ENCODE measurements at regions not wholly inside any gene's neighbourhood (a gene's known extent, or its start where the extent isn't known, plus 50 kb on each side); places are given as distances from the start of the nearest gene placed in this dataset.

DNA sequence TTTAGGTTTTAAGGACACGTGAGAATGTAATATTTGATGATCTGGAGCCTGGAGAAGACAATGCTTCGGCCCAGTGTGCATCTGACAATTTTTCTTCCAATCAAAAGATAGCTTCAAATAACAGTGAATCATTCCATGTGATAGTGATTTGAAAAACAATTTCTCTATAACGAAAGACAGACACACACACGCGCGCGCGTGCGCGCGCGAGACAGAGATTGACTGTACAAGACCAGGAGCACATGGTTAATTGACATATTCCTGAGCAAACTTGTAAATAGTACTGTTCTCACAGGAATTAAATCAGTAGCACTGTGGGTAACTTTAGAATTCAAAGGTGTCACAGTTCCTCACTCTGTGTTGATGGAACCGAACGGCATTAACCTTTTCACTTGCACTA lies 287.5 kb upstream of the LMO3 start:
- Histone ChIP-seq H4K5ac (ENCODE audit: low read length) (no peak overlapping the region), H2BK15ac (replicated peaks; ENCODE audit: low read depth) (no peak overlapping the region), H3K79me1 (ENCODE audit: low read length) (no peaks in the 10 kb centered on the region), H3K4ac (ENCODE audit: low read depth, low read length) (no peak overlapping the region), H2BK5ac (ENCODE audit: low read length) (no peak overlapping the region), H3K4me2 (ENCODE audit: low read length) (no peak overlapping the region), H3K9ac (ENCODE audit: low read length) (no peak overlapping the region), H2AK5ac (ENCODE audit: low read length) (no peak overlapping the region), H3K27ac (ENCODE audit: low read depth, low read length) (no peak overlapping the region), H4K8ac (ENCODE audit: low read depth, low read length) (no peak overlapping the region), H3K27me3 (ENCODE audit: insufficient read depth, low read length, poor library complexity) (no peaks in the 10 kb centered on the region), H3K4me1 (ENCODE audit: control insufficient read depth, low read depth, low read length) (no peaks in the 10 kb centered on the region), H3K56ac (ENCODE audit: low read length) (no peak overlapping the region), H3K23ac (ENCODE audit: low read length) (no peak overlapping the region), H3K79me2 (ENCODE audit: control insufficient read depth, insufficient read depth, low read length) (no peaks in the 10 kb centered on the region), H2BK120ac (ENCODE audit: low read depth, low read length) (no peak overlapping the region), H3K4me3 (ENCODE audit: low read length) (no peak overlapping the region), H3K18ac (ENCODE audit: low read length) (no peak overlapping the region), H3K36me3 (ENCODE audit: control insufficient read depth, insufficient read depth, low read length) (no peaks in the 10 kb centered on the region)
- no CpG with 5 or more reads among the region's 14 CpGs for WGBS (ENCODE audit: extremely low coverage, insufficient coverage, low lambda C conversion rate)
- no peak for DNase-seq

DNA sequence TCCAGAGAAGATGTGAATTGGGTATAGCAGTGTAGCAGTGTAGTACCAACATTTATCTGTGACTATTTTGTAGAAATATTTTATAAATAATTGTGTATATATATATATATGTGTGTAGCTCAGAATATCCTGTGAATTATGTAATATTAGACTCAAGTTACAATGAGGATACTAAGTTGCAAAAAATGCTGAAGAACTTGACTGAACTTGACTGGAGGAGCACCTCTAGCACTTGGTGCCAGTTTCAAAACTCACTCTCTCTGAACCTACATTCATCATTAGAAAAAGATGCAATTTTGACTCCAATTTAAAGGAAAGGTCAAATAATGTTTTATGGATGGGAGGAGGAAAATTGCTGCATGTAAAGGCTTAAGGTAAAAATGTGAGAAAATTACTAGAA lies 285.7 kb upstream of the LMO3 start:
- H3K79me1 ChIP-seq (ENCODE audit: low read length): no peaks in the 10 kb centered on the region
- no peak overlapping the region for H4K5ac ChIP-seq (ENCODE audit: low read length)
- H3K56ac ChIP-seq (ENCODE audit: low read length): no peak overlapping the region
- H3K27me3 ChIP-seq (ENCODE audit: insufficient read depth, low read length, poor library complexity): no peaks in the 10 kb centered on the region
- H3K4ac ChIP-seq (ENCODE audit: low read depth, low read length): no peak overlapping the region
- H3K4me2 ChIP-seq (ENCODE audit: low read length): no peak overlapping the region
- H3K18ac ChIP-seq (ENCODE audit: low read length): no peak overlapping the region
- H3K27ac ChIP-seq (ENCODE audit: low read depth, low read length): no peak overlapping the region
- H2BK5ac ChIP-seq (ENCODE audit: low read length): no peak overlapping the region
- H3K36me3 ChIP-seq (ENCODE audit: control insufficient read depth, insufficient read depth, low read length): no peaks in the 10 kb centered on the region
- H2BK15ac ChIP-seq (replicated peaks; ENCODE audit: low read depth): no peak overlapping the region
- H3K4me1 ChIP-seq (ENCODE audit: control insufficient read depth, low read depth, low read length): no peaks in the 10 kb centered on the region
- no peak overlapping the region for H2AK5ac ChIP-seq (ENCODE audit: low read length)
- no peaks in the 10 kb centered on the region for H3K79me2 ChIP-seq (ENCODE audit: control insufficient read depth, insufficient read depth, low read length)
- no peak overlapping the region for H2BK120ac ChIP-seq (ENCODE audit: low read depth, low read length)
- no peak overlapping the region for H4K8ac ChIP-seq (ENCODE audit: low read depth, low read length)
- no peak overlapping the region for H3K23ac ChIP-seq (ENCODE audit: low read length)
- H3K4me3 ChIP-seq (ENCODE audit: low read length): no peak overlapping the region
- H3K9ac ChIP-seq (ENCODE audit: low read length): no peak overlapping the region
- DNase-seq: no peak

DNA sequence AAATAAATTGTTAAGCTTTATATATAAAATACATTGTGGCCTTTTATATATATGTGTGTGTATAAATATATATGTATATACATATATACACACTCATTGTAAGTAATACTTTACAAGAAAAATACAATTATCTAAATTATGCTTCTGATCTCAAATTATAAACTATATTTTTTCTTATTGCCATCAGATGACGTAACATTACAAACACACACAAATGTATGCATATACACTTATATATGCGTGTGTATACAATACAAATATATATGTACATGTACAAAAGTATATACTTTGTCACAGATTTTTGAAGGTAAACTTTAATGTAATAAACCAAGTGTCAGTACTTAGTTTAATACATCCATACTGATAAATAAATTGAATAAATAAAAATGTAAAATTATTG lies 278.9 kb upstream of the LMO3 start:
- Histone ChIP-seq H3K4me1 (ENCODE audit: control insufficient read depth, low read depth, low read length) (no peaks in the 10 kb centered on the region), H2BK5ac (ENCODE audit: low read length) (no peak overlapping the region), H3K27me3 (ENCODE audit: insufficient read depth, low read length, poor library complexity) (no peaks in the 10 kb centered on the region), H3K23ac (ENCODE audit: low read length) (no peak overlapping the region), H4K5ac (ENCODE audit: low read length) (no peak overlapping the region), H4K8ac (ENCODE audit: low read depth, low read length) (no peak overlapping the region), H3K4ac (ENCODE audit: low read depth, low read length) (no peak overlapping the region), H3K79me2 (ENCODE audit: control insufficient read depth, insufficient read depth, low read length) (no peaks in the 10 kb centered on the region), H2BK15ac (replicated peaks; ENCODE audit: low read depth) (no peak overlapping the region), H3K79me1 (ENCODE audit: low read length) (no peaks in the 10 kb centered on the region), H3K4me3 (ENCODE audit: low read length) (no peak overlapping the region), H3K9ac (ENCODE audit: low read length) (no peak overlapping the region), H2BK120ac (ENCODE audit: low read depth, low read length) (no peak overlapping the region), H3K4me2 (ENCODE audit: low read length) (no peak overlapping the region), H3K56ac (ENCODE audit: low read length) (no peak overlapping the region), H3K18ac (ENCODE audit: low read length) (no peak overlapping the region), H3K36me3 (ENCODE audit: control insufficient read depth, insufficient read depth, low read length) (no peaks in the 10 kb centered on the region), H2AK5ac (ENCODE audit: low read length) (no peak overlapping the region), H3K27ac (ENCODE audit: low read depth, low read length) (no peak overlapping the region)
- no peak for DNase-seq
- no CpG with 5 or more reads among the region's 2 CpGs for WGBS (ENCODE audit: extremely low coverage, insufficient coverage, low lambda C conversion rate)

DNA sequence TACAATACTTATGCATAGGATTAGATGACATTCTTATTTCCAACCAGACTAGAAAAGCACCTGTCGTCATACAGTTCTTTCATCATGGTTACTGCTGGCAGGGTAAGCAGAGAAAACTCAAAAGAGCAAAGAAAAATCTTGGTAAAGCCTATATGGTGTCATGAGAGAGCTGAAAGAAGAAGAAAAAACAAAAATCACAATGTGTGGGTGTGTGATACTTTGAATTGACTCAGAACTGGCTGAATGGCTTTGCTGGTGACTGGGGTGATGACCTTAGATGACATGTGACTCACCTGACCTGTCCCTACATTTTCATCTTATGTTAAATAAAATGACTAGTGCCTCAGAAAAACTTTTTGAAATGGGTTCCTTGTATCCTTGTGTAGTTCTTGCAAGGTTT lies 278.1 kb upstream of the LMO3 start:
- H3K79me2 ChIP-seq (ENCODE audit: control insufficient read depth, insufficient read depth, low read length): no peaks in the 10 kb centered on the region
- no peak overlapping the region for H3K4ac ChIP-seq (ENCODE audit: low read depth, low read length)
- H3K56ac ChIP-seq (ENCODE audit: low read length): no peak overlapping the region
- H2BK120ac ChIP-seq (ENCODE audit: low read depth, low read length): no peak overlapping the region
- no CpG with 5 or more reads among the region's 1 CpG for WGBS (ENCODE audit: extremely low coverage, insufficient coverage, low lambda C conversion rate)
- H3K27me3 ChIP-seq (ENCODE audit: insufficient read depth, low read length, poor library complexity): no peaks in the 10 kb centered on the region
- H3K4me3 ChIP-seq (ENCODE audit: low read length): no peak overlapping the region
- no peak overlapping the region for H3K4me2 ChIP-seq (ENCODE audit: low read length)
- no peak for DNase-seq
- H3K23ac ChIP-seq (ENCODE audit: low read length): no peak overlapping the region
- no peaks in the 10 kb centered on the region for H3K36me3 ChIP-seq (ENCODE audit: control insufficient read depth, insufficient read depth, low read length)
- H2BK5ac ChIP-seq (ENCODE audit: low read length): no peak overlapping the region
- H3K27ac ChIP-seq (ENCODE audit: low read depth, low read length): no peak overlapping the region
- no peak overlapping the region for H3K9ac ChIP-seq (ENCODE audit: low read length)
- no peaks in the 10 kb centered on the region for H3K4me1 ChIP-seq (ENCODE audit: control insufficient read depth, low read depth, low read length)
- H4K5ac ChIP-seq (ENCODE audit: low read length): no peak overlapping the region
- no peaks in the 10 kb centered on the region for H3K79me1 ChIP-seq (ENCODE audit: low read length)
- H2AK5ac ChIP-seq (ENCODE audit: low read length): no peak overlapping the region
- no peak overlapping the region for H3K18ac ChIP-seq (ENCODE audit: low read length)
- H4K8ac ChIP-seq (ENCODE audit: low read depth, low read length): no peak overlapping the region
- H2BK15ac ChIP-seq (replicated peaks; ENCODE audit: low read depth): no peak overlapping the region

- no peak for DNase-seq
- Histone ChIP-seq H3K4me3 (ENCODE audit: low read length) (no peak overlapping the region), H3K9ac (ENCODE audit: low read length) (no peak overlapping the region), H3K4me2 (ENCODE audit: low read length) (no peak overlapping the region), H2BK120ac (ENCODE audit: low read depth, low read length) (no peak overlapping the region), H3K18ac (ENCODE audit: low read length) (no peak overlapping the region), H4K5ac (ENCODE audit: low read length) (no peak overlapping the region), H3K36me3 (ENCODE audit: control insufficient read depth, insufficient read depth, low read length) (no peaks in the 10 kb centered on the region), H3K4me1 (ENCODE audit: control insufficient read depth, low read depth, low read length) (no peaks in the 10 kb centered on the region), H3K79me1 (ENCODE audit: low read length) (no peaks in the 10 kb centered on the region), H2BK15ac (replicated peaks; ENCODE audit: low read depth) (no peak overlapping the region), H3K27me3 (ENCODE audit: insufficient read depth, low read length, poor library complexity) (no peaks in the 10 kb centered on the region), H3K4ac (ENCODE audit: low read depth, low read length) (no peak overlapping the region), H2AK5ac (ENCODE audit: low read length) (no peak overlapping the region), H3K56ac (ENCODE audit: low read length) (no peak overlapping the region), H4K8ac (ENCODE audit: low read depth, low read length) (no peak overlapping the region), H3K79me2 (ENCODE audit: control insufficient read depth, insufficient read depth, low read length) (no peaks in the 10 kb centered on the region), H3K23ac (ENCODE audit: low read length) (no peak overlapping the region), H3K27ac (ENCODE audit: low read depth, low read length) (no peak overlapping the region), H2BK5ac (ENCODE audit: low read length) (no peak overlapping the region)
- no CpG with 5 or more reads among the region's 4 CpGs for WGBS (ENCODE audit: extremely low coverage, insufficient coverage, low lambda C conversion rate)
These were observed 276.1 kb upstream of the LMO3 start for GRCh38 chr12:16881986-16882570.

DNA sequence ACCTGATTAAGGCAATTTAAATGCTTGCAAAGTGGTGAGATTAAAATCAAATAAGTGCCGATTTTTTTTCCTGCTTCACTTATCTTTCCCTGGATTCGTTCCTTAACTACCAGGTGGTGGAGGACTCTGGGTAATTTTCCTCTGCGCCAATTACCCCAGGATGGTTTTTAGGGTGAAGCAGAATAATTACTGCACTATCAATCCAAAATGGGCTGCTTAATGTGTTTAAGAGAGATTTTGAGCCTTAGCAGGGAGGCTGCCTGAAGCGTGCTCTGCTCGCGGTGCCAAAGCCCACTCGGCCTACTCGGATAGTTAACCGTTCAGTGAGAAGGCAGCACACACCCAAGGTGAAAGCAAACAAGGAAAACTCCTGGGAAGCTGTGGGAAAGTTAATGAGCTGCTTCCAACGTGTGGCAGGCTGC lies 274.9 kb upstream of the LMO3 start:
- Histone ChIP-seq H3K23ac (ENCODE audit: low read length) (no peak overlapping the region), H3K27me3 (ENCODE audit: insufficient read depth, low read length, poor library complexity) (no peaks in the 10 kb centered on the region), H3K27ac (ENCODE audit: low read depth, low read length) (no peak overlapping the region), H3K79me1 (ENCODE audit: low read length) (no peaks in the 10 kb centered on the region), H3K4me2 (ENCODE audit: low read length) (no peak overlapping the region), H3K4me1 (ENCODE audit: control insufficient read depth, low read depth, low read length) (no peaks in the 10 kb centered on the region), H3K9ac (ENCODE audit: low read length) (no peak overlapping the region), H2BK5ac (ENCODE audit: low read length) (no peak overlapping the region), H4K8ac (ENCODE audit: low read depth, low read length) (no peak overlapping the region), H3K56ac (ENCODE audit: low read length) (no peak overlapping the region), H2BK15ac (replicated peaks; ENCODE audit: low read depth) (no peak overlapping the region), H2AK5ac (ENCODE audit: low read length) (no peak overlapping the region), H3K36me3 (ENCODE audit: control insufficient read depth, insufficient read depth, low read length) (no peaks in the 10 kb centered on the region), H2BK120ac (ENCODE audit: low read depth, low read length) (no peak overlapping the region), H3K79me2 (ENCODE audit: control insufficient read depth, insufficient read depth, low read length) (no peaks in the 10 kb centered on the region), H4K5ac (ENCODE audit: low read length) (no peak overlapping the region), H3K4me3 (ENCODE audit: low read length) (no peak overlapping the region), H3K18ac (ENCODE audit: low read length) (no peak overlapping the region), H3K4ac (ENCODE audit: low read depth, low read length) (no peak overlapping the region)
- peak; percentile 27 for DNase-seq
- no CpG with 5 or more reads among the region's 10 CpGs for WGBS (ENCODE audit: extremely low coverage, insufficient coverage, low lambda C conversion rate)
